Cardiac septum (tissue), 1 donor: ENCODE measurements at regions not wholly inside any gene's neighbourhood (a gene's known extent, or its start where the extent isn't known, plus 50 kb on each side); places are given as distances from the start of the nearest gene placed in this dataset.
"Not testable (repeated sequence)": the region's sequence is repeated elsewhere in the genome, so short reads cannot be mapped to it uniquely, and the experiment has no call there.

Experiments used
- DNase-seq: peaks from one replicate; pipeline ENCODE4 v3.0.0-alpha.2; 2020; ENCODE audit warnings: low spot score
- intact Hi-C: fragments of 100-400 bp; cut with DNase I; formaldehyde crosslinking; loops from one replicate; pipeline ENCODE4 v1.14.0; 2022
- donor health status: DM: no; HTN: no; CAD: no.

DNA sequence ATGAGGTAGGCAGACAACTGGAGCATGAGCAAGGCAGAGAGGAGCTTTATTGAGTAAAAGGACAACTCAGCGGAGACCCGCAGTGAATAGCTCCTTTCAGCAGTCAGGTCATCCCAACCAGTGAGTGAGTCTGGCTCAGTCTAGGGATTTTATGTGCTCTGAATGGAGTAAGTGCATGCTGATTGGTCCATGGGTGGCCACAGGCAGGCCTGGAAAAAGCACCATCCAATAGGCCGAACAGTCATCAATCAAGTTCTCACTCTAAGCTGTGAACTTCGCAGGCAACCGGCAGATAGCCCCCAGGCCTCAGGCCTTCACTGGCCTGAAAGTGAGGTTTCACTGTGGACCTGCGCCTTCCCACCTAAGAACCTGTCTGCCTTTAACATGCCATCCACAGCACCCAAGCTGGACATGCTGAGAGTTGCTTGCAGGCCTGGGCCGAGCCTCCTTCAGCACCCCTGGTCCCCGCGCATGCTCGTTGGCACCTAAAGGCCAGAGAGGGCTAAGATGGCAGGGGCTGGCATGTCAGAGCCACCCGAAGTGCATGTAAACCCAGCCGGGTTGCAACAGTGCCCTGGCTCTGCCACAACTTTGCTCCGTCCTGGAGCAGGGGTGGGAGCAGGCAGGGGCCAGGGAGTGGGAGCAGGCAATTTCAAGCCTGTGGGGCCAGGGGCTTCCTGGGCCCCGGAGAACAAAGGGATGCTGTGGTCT, 698.7 kb downstream of the SLITRK1 start:
- intact Hi-C loops: no loop called here
- DNase-seq: no peak

DNA sequence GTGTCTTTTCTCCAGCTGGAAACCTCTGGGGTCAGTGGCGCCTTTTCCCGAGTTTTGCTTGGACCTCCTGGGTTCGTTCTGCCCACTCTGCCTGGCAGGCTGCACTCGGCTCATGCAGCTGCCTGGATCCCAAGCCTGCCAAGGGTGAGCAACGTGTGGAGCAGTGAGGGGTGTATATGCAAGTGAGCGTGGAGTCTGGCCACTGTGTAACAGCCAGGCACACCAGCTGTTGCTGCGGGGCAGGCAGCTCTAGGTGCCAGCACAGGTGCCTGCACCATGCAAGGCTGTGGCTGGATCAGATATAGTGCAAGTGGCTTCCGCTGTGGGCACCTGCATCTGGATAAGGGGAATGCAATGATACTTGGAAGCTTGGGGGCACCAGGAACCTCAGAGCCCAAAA, 699.4 kb downstream of the SLITRK1 start:
- DNase-seq: no peak
- intact Hi-C loops: no loop called here

DNA sequence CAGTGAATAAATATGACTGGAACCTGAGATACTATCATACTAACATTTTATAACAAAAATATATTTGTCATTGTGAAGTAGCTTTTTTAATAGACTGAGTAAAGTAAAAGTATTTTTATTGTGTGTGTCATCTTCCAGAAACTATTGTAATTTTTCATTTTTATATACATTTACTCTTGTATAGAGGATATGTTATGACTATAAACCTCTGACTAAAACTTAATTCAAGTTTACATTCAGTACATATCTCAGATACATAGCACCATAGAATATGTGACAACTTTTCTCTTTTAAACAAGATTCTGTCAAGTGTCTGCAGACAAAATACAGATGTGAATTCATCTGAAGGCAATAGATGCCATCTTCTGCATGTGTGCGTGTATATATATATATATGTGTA, 704.3 kb downstream of the SLITRK1 start:
- intact Hi-C loops: no loop called here
- no peak for DNase-seq

DNA sequence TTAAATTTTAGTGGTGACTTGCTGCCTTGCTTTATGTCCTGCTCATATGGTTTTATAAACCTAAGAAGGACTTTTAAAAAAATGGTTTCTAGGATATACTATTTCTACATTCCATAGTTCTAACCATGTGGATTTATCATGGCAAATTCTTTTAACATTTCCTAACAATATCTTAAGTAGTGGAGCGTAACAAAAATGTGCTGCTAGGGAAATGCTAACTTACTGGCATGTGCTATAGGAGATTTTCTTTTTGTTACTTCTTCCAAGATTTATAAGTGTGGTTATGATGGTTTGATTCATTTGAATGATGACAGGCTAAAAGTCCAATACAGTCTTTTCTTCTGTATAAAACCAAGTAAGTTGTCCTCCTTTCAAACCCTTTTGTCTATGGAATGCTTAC, 713.7 kb downstream of the SLITRK1 start:
- DNase-seq: no peak
- intact Hi-C loops: no loop called here

DNA sequence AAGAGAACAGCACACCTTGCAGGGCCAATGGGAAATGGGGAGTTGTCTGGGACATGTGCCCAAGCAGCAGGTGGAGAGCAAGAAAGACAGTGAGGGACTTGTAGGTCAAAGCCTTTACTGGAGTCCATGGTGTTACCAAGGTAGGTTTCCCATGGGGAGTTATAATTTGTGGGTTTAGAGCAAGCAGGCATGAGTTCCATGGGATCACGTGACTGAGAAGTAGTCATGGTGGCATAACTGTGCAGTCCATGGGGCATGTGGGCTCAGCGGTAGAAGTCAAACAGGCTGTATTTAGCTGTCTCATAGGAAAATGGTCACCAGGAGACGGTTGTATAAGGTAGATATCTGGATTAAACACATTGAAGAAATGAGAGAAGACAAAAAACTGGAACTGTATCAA, 715.1 kb downstream of the SLITRK1 start:
- intact Hi-C loops: no loop called here
- no peak for DNase-seq

DNA sequence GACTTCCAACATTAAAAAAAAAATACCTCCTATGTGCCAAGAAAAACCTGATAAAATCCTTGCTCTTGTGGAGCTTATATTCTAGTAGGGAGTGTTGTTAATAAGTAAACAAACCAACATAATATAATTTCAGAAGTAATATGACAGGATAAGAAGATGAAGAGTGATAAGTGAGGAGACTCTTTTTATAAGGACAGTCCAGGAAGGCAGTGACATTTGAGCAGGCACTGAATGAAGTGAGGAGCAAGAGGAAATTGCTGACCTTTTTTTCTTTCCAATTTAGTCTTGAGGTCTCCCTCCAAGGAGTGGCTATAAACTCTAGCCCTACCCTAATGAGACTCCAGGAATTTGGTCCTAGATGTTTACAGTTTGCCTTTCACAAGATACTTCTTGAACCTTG, 715.7 kb downstream of the SLITRK1 start:
- DNase-seq: no peak
- intact Hi-C loops: no loop called here

DNA sequence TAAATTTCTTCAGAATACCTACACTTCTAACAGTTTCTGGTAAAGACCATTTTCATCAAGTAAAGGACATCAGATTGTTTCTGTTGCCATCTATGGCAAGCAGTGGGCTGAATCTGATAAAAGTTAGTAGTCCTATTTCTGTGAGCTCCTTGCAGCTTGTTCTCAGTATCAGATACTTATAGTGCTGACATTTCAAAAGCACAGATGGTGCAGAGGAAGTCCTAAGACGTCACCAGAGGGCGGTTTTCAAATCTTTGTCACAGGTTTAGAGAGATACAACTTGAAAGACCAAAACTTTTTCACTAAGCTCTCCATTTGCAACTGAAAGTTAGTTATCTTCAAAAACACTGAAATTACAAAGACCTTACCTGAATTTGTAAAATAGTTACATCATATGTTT, 719.8 kb downstream of the SLITRK1 start:
- intact Hi-C loops: no loop called here
- no peak for DNase-seq

DNA sequence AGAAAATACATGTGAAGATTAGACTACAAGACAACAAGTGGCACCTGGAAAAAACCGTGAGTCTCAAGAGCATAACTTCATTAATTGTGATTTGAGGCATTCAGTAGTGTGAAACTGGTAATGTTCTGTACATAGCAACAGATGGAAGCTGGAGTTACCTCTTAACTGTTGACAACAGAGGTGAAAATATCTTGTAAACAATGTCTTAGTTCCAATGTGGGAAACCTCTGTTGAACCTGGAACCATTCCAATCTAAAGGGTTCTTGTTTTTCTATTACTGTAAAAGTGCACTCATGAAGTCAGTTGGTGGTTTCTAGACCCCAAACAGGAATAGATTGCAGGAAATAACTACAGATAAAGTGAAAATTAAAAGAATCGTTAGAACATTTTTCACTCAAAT, 728.4 kb downstream of the SLITRK1 start:
- intact Hi-C loops: no loop called here
- no peak for DNase-seq

DNA sequence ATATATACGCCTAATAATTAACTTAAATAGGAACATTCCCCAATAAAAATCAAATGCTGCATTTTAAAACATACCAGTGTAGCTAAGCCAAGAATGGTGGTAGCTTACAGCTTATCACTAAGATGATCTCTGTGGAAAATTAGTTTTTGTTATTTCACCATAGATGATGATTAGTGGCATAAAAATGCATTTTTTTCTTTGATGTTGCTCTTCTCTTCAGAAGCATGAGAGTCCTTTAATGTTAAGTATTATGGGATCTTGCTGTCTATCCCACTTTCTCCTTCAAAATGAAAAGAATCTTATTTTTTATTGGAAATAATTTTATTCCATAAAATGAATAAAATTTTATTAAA, 731.0 kb downstream of the SLITRK1 start:
- DNase-seq: no peak
- intact Hi-C loops: no loop called here

DNA sequence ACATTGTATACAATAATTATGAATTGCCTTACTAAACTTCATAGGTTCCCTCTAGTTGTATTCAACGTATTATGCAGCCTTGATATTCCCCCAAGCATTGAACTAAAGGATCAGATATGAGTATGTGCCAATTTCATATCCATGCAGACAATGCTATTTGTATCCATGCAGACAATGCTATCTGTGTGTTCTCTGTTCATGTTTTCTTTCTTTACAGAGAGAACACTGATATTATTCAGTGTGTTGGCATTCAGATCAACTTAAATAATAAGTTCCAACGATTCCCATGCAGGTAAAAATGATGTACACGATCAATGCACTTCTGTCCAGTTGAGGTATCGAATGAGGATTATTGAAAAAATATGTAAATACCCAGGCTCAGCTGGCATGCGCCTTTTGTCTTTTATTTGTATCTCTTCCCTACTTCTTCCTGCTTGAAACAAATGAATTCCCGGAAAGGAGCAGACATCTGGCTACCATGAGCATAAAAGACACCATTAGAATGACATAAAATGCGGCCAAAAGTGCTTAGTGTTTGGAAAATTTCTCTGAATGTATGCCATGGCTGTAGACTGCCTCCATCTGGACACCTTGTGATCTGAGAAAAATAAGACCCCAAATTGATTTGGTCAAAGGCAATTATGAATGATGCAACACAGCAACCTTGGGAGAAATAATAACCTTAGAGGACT, 731.5 kb downstream of the SLITRK1 start:
- DNase-seq: no peak
- intact Hi-C loops: no loop called here

DNA sequence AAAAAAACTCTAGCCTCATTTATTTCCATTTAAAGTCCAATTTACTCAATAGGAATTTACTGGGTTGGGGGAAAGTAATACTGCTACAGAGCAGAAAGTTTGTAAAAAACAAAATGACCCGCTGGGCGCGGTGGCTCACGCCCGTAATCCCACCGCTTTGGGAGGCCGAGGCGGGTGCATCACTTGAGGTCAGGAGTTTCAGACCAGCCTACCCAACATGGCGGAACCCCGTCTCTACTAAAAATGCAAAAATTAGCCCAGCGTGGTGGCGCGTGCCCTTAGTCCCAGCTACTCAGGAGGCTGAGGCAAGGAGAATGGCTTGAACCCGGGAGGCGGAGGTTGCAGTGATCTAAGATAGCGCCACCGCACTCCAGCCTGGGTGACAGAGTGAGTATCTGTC, 745.6 kb downstream of the SLITRK1 start:
- no peak for DNase-seq
- intact Hi-C loops: no loop called here

DNA sequence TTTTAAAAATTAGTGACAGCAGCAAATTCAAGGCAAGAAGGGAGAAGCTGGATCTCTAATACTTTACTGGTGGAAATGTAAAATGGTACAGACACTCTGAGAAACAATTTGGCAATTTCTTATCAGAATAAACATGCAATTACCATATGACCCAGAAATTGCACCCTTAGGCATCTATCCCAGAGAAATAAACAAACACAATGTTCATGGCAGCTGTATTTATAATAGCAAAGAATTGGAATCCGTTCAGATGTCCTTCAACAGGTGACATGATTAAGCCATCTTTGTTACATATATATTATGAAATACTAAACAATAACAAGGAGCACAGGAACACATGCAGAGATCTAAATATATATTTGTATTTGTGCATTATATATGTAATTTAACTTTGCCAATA, 756.5 kb downstream of the SLITRK1 start:
- no peak for DNase-seq
- intact Hi-C loops: no loop called here

DNA sequence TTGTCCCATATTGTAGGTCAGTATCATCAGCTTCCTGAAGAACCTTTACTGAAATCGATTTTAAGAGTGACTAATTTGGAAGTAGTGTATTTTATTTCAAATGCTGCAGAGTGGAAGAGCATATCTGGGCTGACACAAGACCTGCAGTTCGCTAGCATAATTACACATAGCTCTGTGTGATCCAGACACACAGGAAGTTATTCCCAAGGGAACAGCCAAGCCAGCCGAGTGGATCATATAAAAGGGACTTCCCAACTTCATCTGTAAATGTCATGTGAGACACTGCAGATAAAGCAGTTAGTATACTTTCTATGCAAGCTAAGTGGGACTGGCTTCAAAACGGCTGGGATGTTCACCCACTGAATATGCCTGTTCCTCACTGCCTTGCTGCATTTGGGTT, 760.4 kb downstream of the SLITRK1 start:
- intact Hi-C loops: no loop called here
- DNase-seq: no peak

DNA sequence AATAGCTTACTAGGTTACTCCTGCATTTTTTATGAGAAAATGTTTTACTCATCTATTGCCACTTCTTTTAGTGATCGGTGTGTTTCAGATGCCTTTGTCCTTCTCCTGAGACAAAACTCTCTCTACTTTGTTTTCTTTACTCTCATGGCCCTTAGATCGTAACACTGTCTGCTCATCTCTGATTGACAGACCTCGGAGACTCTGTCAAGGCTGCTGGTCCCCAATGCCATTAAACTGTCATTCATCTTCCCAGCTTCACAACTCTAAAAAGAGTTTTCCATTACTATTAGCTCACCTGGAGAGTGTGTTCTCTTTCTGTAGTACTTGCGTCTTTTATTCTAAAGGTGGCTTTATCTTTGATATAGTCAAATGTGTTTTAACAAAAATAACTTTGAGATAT, 765.2 kb downstream of the SLITRK1 start:
- DNase-seq: no peak
- intact Hi-C loops: no loop called here

DNA sequence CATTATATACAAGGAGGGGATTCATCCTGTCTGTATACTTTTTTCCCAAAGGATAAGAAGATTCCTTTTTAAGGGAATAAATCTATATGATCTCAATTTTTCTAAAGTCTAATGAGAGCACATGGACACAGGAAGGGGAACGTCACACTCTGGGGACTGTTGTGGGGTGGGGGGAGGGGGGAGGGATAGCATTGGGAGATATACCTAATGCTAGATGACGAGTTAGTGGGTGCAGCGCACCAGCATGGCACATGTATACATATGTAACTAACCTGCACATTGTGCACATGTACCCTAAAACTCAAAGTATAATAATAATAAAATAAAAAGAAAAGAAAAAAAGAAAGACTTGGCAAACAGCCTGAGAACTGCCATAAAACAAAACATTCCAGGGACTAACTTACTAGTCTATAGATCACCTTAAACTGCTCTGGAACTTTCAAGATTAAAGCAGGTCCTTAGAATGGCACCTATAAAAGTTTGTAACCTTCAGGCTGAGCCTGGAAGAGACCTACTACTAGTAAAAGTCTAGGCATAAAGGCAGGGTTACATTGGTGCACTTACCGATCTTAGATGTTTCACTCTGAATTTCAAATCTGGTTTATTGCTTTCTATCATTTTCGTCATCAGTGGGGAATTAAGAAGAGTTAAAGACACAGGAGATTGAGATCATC, 780.6 kb downstream of the SLITRK1 start:
- intact Hi-C loops, DNase-seq: not testable (repeated sequence)

DNA sequence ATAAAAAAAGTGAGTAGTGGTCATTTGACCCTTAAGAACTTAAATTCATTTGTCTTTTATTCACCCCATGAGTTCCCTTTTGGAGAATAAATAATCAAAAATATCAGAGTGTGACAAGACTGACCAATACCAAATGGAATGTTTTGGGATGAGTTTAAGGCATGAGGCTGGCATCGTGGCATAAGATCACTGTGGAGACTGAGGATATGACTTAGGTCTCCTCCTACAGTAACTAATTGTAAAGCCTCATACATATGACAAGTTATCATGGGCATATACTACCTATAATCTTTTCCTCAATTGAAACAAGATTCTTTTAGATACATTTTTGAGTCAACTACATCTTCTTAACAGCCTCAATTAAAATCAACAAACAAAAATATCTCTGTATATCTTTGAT, 782.0 kb downstream of the SLITRK1 start:
- DNase-seq: no peak
- intact Hi-C loops: no loop called here

DNA sequence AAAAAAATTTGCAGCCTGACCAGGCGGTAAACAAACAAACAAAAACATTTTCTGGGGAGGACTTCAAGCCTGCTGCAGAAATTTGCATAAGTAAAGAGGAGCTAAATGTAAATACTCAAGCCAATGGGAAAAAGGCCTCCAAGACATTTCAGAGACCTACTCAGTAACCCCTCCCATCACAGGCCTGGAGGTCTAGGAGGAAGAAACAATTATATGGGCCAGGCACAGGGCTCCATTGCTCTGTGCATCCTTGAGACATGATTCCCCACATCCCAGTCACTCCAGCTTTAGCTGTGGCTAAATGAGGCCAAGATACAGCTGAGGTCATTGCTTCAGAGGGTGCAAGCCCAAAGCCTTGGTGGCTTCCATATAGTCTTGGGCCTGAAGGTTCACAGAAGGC, 793.4 kb downstream of the SLITRK1 start:
- intact Hi-C loops: no loop called here
- DNase-seq: no peak

DNA sequence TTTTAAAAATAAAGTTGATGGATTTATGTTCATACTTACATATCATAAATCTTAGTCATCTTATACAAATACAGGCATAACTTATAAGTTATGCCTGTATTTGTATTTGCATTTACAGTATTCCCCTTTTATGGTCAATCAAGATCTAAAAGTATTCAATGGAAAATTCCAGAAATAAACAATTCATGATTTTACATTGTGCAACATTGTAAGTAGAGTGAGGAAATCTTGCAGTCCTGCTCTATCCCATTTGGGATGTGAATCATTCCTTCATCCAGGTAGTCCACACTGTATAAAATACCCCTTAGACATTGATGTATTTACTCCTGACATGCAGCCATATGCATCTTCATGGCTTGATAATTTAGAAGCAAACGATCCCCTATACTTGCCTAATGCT, 795.3 kb downstream of the SLITRK1 start:
- intact Hi-C loops: no loop called here

DNA sequence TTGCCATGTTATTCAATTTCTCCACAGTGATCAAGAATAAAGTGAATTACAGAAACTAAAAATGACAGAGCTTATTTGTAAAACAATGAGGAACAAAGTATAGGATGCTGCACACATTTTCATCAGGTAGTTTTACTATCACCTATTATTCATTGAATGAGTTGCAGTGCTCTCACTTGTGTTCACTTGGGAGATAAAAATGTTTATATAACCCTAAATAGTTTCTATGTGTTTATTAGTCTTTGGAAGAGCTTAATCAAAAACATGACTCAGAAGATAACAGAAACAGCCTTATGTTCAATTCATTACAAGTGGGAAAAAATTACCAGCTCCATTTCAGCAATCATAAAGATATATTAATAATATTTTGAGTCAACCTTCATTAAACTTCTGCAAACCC, 796.2 kb downstream of the SLITRK1 start:
- no peak for DNase-seq
- intact Hi-C loops: no loop called here

More for the DNA sequence above, 795.3 kb downstream of the SLITRK1 start:
- no peak for DNase-seq

DNA sequence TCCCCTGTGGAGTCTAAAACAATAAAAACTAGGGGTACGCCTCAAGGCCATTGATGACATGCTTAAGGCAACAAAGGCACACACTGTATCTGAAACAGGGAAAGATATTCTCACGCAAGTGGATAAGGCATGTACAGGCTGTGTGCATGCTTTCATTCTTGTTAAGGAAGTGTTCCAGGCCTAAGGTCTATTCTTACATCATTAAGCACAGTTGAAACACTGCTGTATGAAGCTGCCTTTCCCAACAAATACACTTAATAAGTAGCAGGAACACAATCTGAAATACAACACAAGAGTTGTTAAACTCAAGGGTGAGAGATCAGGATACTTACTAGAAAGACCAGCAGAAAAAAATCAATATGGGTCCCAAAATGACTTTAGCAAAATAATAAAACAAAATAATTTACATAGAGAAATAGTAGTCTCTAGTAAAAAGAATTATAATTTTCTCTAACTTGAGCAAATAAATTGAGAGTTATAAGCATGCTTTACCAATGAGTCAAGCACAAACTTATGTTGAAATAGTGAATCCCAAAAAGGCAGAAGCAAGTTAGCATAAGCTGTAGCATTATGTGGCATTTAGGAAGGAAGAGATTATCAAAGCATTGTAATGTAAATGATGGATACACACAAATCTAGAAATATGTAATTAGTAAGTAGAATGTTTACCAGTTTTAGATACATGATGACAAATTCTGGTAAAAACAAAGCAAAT, 796.9 kb downstream of the SLITRK1 start:
- intact Hi-C loops: no loop called here
- DNase-seq: no peak

DNA sequence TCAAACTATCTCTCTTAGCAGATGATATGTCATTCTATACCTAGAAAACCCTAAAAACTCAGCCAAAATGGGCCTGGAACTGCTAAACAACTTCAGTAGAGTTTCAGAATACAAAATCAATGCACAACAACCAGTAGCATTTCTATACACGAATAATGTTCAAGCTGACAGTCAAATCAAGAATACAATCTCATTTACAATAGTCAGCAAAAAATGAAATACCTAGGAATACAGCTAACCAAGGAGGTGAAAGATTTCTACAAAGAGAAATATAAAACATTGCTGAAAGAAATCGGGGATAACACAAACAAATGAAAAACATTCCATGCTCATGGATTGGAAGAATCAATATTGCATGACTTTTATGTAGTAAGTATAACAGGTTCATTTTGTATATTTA, 804.8 kb downstream of the SLITRK1 start:
- no peak for DNase-seq
- intact Hi-C loops: no loop called here
